KMS-11 (cell line): ENCODE measurements at regions not wholly inside any gene's neighbourhood (a gene's known extent, or its start where the extent isn't known, plus 50 kb on each side); places are given as distances from the start of the nearest gene placed in this dataset.

ENCODE experiments used
- H2AFZ ChIP-seq: fragments of 200-600 bp; sonication (generic); 2 replicates; pipeline ENCODE4 v1.6.1; 2016; ENCODE audit warnings: antibody characterized with exemption, mixed run types, low read depth
- H3K27ac ChIP-seq: fragments of 200-600 bp; sonication (generic); 2 replicates; pipeline ENCODE4 v1.6.1; 2016; ENCODE audit warnings: mild to moderate bottlenecking, mixed run types
- H3K27me3 ChIP-seq: fragments of 200-600 bp; sonication (generic); 2 replicates; pipeline ENCODE4 v1.6.1; 2017; ENCODE audit warnings: mild to moderate bottlenecking, low read depth, mixed run types, moderate library complexity; ENCODE audit not compliant: insufficient read depth
- H3K36me3 ChIP-seq: fragments of 200-600 bp; sonication (generic); 2 replicates; pipeline ENCODE4 v1.6.1; 2017; ENCODE audit warnings: mild to moderate bottlenecking, mixed run types; ENCODE audit not compliant: insufficient read depth
- H3K4me1 ChIP-seq: fragments of 200-600 bp; sonication (generic); 2 replicates; pipeline ENCODE4 v1.6.1; 2016; ENCODE audit warnings: mild to moderate bottlenecking, low read depth, mixed run types; ENCODE audit not compliant: poor library complexity, severe bottlenecking
- H3K4me2 ChIP-seq: fragments of 200-600 bp; sonication (generic); 2 replicates; pipeline ENCODE4 v1.7.0; 2016; ENCODE audit warnings: mild to moderate bottlenecking, mixed run types
- H3K4me3 ChIP-seq: fragments of 200-600 bp; sonication (generic); IDR thresholded peaks from 2 replicates; pipeline ENCODE4 v1.6.1; 2017; ENCODE audit warnings: low read depth, low read length, mixed read lengths; ENCODE audit not compliant: insufficient read depth
- H3K79me2 ChIP-seq: fragments of 200-600 bp; sonication (generic); 2 replicates; pipeline ENCODE4 v1.6.1; 2016; ENCODE audit warnings: low read depth, mixed run types; ENCODE audit not compliant: insufficient read depth
- H3K9ac ChIP-seq: fragments of 200-600 bp; sonication (generic); 2 replicates; pipeline ENCODE4 v1.6.1; 2016; ENCODE audit warnings: mild to moderate bottlenecking, mixed run types
- H4K20me1 ChIP-seq: fragments of 200-600 bp; sonication (generic); 2 replicates; pipeline ENCODE4 v1.6.1; 2016; ENCODE audit warnings: mild to moderate bottlenecking, mixed run types; ENCODE audit not compliant: insufficient read depth
- TF ChIP-seq, protein P1 (sequence below): fragments of 200-600 bp; sonication (generic); conservative IDR thresholded peaks from 2 replicates; pipeline ENCODE4 v1.6.1; 2017; ENCODE audit warnings: low read depth, mild to moderate bottlenecking, antibody characterized with exemption, low read length, moderate library complexity, mixed read lengths

DNA sequence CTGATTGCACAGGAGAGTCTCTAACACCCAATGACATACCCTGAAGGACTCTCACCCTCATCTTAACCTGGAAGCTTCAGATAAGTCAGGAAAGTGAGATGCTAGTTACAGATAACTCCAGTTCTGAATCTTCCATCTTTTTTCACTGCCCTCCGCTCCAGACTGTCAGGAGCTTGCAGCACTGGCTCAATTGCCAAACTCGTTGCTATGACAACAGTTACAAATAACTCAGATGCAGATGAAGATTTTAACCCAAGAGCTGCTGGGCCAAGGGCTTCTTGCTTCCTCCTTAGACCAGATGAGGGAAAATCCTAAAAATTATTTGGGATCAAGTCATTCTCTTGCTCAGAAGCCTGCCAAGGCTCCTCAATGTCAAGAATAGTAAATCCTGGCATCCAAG, 109.1 kb upstream of the HUWE1 start:
- no peaks in the 10 kb centered on the region for H3K27me3 ChIP-seq
- no peak overlapping the region for H3K4me2 ChIP-seq
- no peak overlapping the region for H3K27ac ChIP-seq
- H3K36me3 ChIP-seq: no peaks in the 10 kb centered on the region
- TF ChIP-seq, protein P1, sequence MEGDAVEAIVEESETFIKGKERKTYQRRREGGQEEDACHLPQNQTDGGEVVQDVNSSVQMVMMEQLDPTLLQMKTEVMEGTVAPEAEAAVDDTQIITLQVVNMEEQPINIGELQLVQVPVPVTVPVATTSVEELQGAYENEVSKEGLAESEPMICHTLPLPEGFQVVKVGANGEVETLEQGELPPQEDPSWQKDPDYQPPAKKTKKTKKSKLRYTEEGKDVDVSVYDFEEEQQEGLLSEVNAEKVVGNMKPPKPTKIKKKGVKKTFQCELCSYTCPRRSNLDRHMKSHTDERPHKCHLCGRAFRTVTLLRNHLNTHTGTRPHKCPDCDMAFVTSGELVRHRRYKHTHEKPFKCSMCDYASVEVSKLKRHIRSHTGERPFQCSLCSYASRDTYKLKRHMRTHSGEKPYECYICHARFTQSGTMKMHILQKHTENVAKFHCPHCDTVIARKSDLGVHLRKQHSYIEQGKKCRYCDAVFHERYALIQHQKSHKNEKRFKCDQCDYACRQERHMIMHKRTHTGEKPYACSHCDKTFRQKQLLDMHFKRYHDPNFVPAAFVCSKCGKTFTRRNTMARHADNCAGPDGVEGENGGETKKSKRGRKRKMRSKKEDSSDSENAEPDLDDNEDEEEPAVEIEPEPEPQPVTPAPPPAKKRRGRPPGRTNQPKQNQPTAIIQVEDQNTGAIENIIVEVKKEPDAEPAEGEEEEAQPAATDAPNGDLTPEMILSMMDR: no peak
- no peak overlapping the region for H3K4me3 ChIP-seq
- no peak overlapping the region for H2AFZ ChIP-seq
- H3K4me1 ChIP-seq: no peaks in the 10 kb centered on the region
- no peak overlapping the region for H3K9ac ChIP-seq
- H4K20me1 ChIP-seq: no peaks in the 10 kb centered on the region
- no peaks in the 10 kb centered on the region for H3K79me2 ChIP-seq

DNA sequence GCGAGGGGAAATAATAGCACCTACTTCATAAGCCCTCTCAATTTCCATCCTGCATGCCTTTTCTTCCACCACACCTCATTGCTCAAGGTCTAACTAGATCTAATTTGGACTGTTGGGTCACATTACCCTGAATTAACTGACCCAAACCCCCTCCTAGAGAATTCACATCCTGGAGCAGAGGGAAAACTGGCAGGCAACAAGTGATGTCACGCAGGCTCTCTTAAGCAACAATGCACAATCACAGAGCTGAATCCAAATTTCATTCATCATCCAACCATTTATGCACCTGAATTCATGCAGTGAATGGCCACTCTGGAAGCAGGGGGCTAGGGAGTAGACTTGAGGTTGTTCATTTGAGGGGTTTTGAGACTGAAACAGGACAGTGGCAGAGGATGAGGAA, 107.7 kb upstream of the HUWE1 start:
- TF ChIP-seq, protein P1: no peak
- Histone ChIP-seq H3K4me1 (no peaks in the 10 kb centered on the region), H3K4me3 (no peak overlapping the region), H4K20me1 (no peaks in the 10 kb centered on the region), H3K27ac (no peak overlapping the region), H3K79me2 (no peaks in the 10 kb centered on the region), H3K36me3 (no peaks in the 10 kb centered on the region), H3K9ac (no peak overlapping the region), H3K4me2 (no peak overlapping the region), H3K27me3 (no peaks in the 10 kb centered on the region), H2AFZ (no peak overlapping the region)

DNA sequence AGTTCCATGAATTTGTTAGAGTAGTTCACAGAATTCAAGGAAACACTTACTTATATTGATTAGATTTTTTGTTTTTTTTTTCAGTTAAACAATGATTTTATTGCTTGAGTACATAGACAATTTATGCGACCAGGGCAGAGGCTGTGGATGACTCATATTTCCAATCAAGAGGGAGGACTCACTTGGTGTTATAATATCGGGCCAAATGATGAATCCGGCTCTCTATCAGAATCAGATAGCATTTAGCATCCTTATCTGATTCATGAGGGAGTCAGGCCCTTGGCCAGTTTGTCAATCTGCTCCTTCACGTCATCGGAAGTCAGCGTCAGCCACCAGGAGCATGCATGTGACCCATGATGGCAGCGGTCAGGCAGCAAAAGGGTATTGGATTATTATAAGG, 82.3 kb upstream of the HUWE1 start:
- Histone ChIP-seq H3K79me2 (no peaks in the 10 kb centered on the region), H2AFZ (no peak overlapping the region), H3K4me1 (peaks cover 20% of the 10 kb centered on the region), H3K27me3 (no peaks in the 10 kb centered on the region), H3K36me3 (no peaks in the 10 kb centered on the region), H4K20me1 (no peaks in the 10 kb centered on the region), H3K4me3 (no peak overlapping the region), H3K4me2 (no peak overlapping the region), H3K9ac (no peak overlapping the region), H3K27ac (no peak overlapping the region)
- TF ChIP-seq, protein P1: no peak

DNA sequence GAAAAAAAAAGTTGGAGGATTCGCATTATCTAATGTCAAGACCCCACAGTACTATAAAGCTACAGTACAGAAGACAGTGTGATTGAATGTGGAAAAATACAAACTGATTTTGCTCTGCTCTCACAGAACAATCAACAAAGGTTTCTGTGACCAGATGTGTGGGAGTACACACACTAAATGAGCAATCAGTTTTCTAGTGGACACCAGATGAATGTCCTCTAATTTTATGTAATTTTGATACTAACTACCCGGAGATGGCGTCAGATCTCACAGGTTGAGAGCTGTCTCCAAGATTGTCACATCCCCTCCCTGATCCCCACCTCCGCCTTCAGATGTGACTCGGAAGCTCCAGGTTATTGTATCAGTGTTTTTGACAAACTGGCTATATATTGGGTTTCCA, 81.9 kb upstream of the HUWE1 start:
- no peak overlapping the region for H3K4me3 ChIP-seq
- no peak overlapping the region for H2AFZ ChIP-seq
- H3K4me2 ChIP-seq: no peak overlapping the region; the same call in 1 of the 2 replicates
- peaks cover 20% of the 10 kb centered on the region for H3K4me1 ChIP-seq
- TF ChIP-seq, protein P1: no peak
- H3K27me3 ChIP-seq: no peaks in the 10 kb centered on the region
- no peaks in the 10 kb centered on the region for H3K79me2 ChIP-seq
- H3K27ac ChIP-seq: no peak overlapping the region
- no peaks in the 10 kb centered on the region for H4K20me1 ChIP-seq
- no peaks in the 10 kb centered on the region for H3K36me3 ChIP-seq
- no peak overlapping the region for H3K9ac ChIP-seq
